ENCODE measurements at regions not wholly inside any gene's neighbourhood (a gene's known extent, or its start where the extent isn't known, plus 50 kb on each side); places are given as distances from the start of the nearest gene placed in this dataset.

GRCh38 chr5:92775711-92776615, 805.1 kb downstream of the NR2F1-AS1 start:
- H3K36me3 ChIP-seq (ENCODE audit: insufficient read depth, low read length), result no peaks in the 10 kb centered on the region
- TF ChIP-seq EP300 (conservative IDR thresholded peaks at IDR 0.05; ENCODE audit: poor library complexity, severe bottlenecking) (no peak), RAD21 (conservative IDR thresholded peaks at IDR 0.05) (no peak), SMC3 (conservative IDR thresholded peaks at IDR 0.05; ENCODE audit: poor library complexity) (no peak), REST (IDR thresholded peaks at IDR 0.05; ENCODE audit: borderline replicate concordance) (no peak), CTCF (IDR thresholded peaks at IDR 0.05; ENCODE audit: poor library complexity, severe bottlenecking) (no peak)
- H3K27me3 ChIP-seq (ENCODE audit: insufficient read depth, low read depth, low read length), result no peaks in the 10 kb centered on the region
- no peak overlapping the region for H3K4me2 ChIP-seq (ENCODE audit: low read length)
- no peaks in the 10 kb centered on the region for H3F3A ChIP-seq (ENCODE audit: insufficient read depth, low read length, poor library complexity, severe bottlenecking)
- H3K9ac ChIP-seq (ENCODE audit: low read length), result no peak overlapping the region
- no peak overlapping the region for H3K27ac ChIP-seq (ENCODE audit: low read length)
- H2AFZ ChIP-seq (ENCODE audit: low read depth, low read length), result no peak overlapping the region
- H3K79me2 ChIP-seq (replicated peaks; ENCODE audit: insufficient read depth, low read length), result no peaks in the 10 kb centered on the region
- no peaks in the 10 kb centered on the region for H4K20me1 ChIP-seq (ENCODE audit: insufficient read depth)
- H3K4me3 ChIP-seq (ENCODE audit: low read length), result no peak overlapping the region
- no peaks in the 10 kb centered on the region for H3K9me2 ChIP-seq (ENCODE audit: insufficient read depth, low read length)
- no peaks in the 10 kb centered on the region for H3K9me3 ChIP-seq (ENCODE audit: low read length)

- Histone ChIP-seq H3K4me3 (ENCODE audit: low read length) (no peak overlapping the region), H3K9me2 (ENCODE audit: insufficient read depth, low read length) (no peaks in the 10 kb centered on the region), H3F3A (ENCODE audit: insufficient read depth, low read length, poor library complexity, severe bottlenecking) (no peaks in the 10 kb centered on the region), H3K36me3 (ENCODE audit: insufficient read depth, low read length) (no peaks in the 10 kb centered on the region), H4K20me1 (ENCODE audit: insufficient read depth) (no peaks in the 10 kb centered on the region), H3K27ac (ENCODE audit: low read length) (no peak overlapping the region), H2AFZ (ENCODE audit: low read depth, low read length) (no peak overlapping the region), H3K4me2 (ENCODE audit: low read length) (no peak overlapping the region), H3K27me3 (ENCODE audit: insufficient read depth, low read depth, low read length) (no peaks in the 10 kb centered on the region), H3K9me3 (ENCODE audit: low read length) (no peaks in the 10 kb centered on the region), H3K9ac (ENCODE audit: low read length) (no peak overlapping the region), H3K79me2 (replicated peaks; ENCODE audit: insufficient read depth, low read length) (no peaks in the 10 kb centered on the region)
- TF ChIP-seq SMC3 (conservative IDR thresholded peaks at IDR 0.05; ENCODE audit: poor library complexity), result no peak
- TF ChIP-seq EP300 (conservative IDR thresholded peaks at IDR 0.05; ENCODE audit: poor library complexity, severe bottlenecking), result no peak
- no peak for TF ChIP-seq POLR2AphosphoS5 (IDR thresholded peaks at IDR 0.05)
- no peak for TF ChIP-seq TAF1 (IDR thresholded peaks at IDR 0.05; ENCODE audit: low read depth)
- no peak for TF ChIP-seq CTCF (IDR thresholded peaks at IDR 0.05; ENCODE audit: poor library complexity, severe bottlenecking)
- no peak for TF ChIP-seq MXI1 (conservative IDR thresholded peaks at IDR 0.05; ENCODE audit: poor library complexity, severe bottlenecking)
- TF ChIP-seq EZH2 (IDR thresholded peaks at IDR 0.05; ENCODE audit: borderline replicate concordance, insufficient read depth, low read length, poor library complexity, severe bottlenecking), result no peak
- no peak for TF ChIP-seq RAD21 (conservative IDR thresholded peaks at IDR 0.05)
- no peak for TF ChIP-seq REST (IDR thresholded peaks at IDR 0.05; ENCODE audit: borderline replicate concordance)
Observed at GRCh38 chr5:92769978-92770377, 811.0 kb downstream of the NR2F1-AS1 start.
